ENCODE measurements at regions not wholly inside any gene's neighbourhood (a gene's known extent, or its start where the extent isn't known, plus 50 kb on each side); places are given as distances from the start of the nearest gene placed in this dataset.

DNA sequence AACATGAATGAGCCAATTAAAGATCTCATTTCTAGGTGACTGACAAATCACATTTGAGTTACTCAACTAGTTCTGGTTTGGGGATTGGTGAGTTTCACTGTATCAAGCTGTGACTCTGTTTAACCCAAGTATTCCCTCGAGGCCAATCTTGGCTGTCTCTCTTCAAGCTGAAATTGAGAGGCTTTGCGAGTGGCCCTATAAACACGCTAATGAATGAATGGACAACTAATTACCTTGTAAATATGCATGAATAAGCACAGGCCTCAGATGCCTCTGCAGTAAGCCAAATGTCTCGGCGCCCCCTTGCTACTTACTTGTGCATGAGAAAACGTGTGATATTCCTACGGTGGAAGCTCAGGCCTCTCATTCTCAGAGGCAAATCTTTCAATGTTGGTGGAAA lies 450.3 kb upstream of the PSMD7 start:
- Histone ChIP-seq H3K9me3 (ENCODE audit: insufficient read depth, low read length) (no peaks in the 10 kb centered on the region), H3K4me1 (ENCODE audit: low read length) (no peaks in the 10 kb centered on the region), H2AFZ (ENCODE audit: low read depth, low read length) (no peak overlapping the region), H3K4me2 (ENCODE audit: low read length) (no peak overlapping the region), H3K36me3 (replicated peaks; ENCODE audit: low read depth, low read length) (no peaks in the 10 kb centered on the region), H3K27ac (ENCODE audit: low read length) (no peak overlapping the region), H4K20me1 (ENCODE audit: insufficient read depth, low read length) (no peaks in the 10 kb centered on the region), H3K27me3 (ENCODE audit: low read depth, low read length) (peaks cover 4% of the 10 kb centered on the region; the same call in 1 of the 2 replicates), H3K79me2 (ENCODE audit: low read length) (no peaks in the 10 kb centered on the region), H3K9ac (ENCODE audit: low read length) (no peak overlapping the region), H3K4me3 (ENCODE audit: low read length) (no peak overlapping the region)
- TF ChIP-seq CTCF (IDR thresholded peaks at IDR 0.05; ENCODE audit: low read depth, low read length) (peak; percentile 41), EZH2phosphoT487 (IDR thresholded peaks at IDR 0.05; ENCODE audit: low read depth) (no peak)

DNA sequence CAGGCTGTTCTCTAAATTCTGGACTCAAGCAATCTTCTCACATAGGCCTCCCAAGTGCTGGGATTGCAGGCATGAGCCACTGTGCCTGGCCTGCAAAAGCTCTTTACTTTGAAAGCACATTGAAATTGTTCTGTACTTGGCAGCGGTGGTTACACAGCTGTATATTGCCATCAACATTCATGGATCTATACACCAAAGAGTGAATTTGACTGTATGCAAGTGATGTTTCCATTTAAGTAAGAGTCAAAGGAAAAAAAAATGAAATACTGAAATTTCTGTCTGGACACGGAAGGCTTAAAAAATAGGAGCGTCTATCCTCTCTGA lies 450.6 kb upstream of the PSMD7 start:
- Histone ChIP-seq H3K9ac (ENCODE audit: low read length) (no peak overlapping the region), H4K20me1 (ENCODE audit: insufficient read depth, low read length) (no peaks in the 10 kb centered on the region), H3K27ac (ENCODE audit: low read length) (no peak overlapping the region), H3K4me1 (ENCODE audit: low read length) (no peaks in the 10 kb centered on the region), H3K9me3 (ENCODE audit: insufficient read depth, low read length) (no peaks in the 10 kb centered on the region), H3K36me3 (replicated peaks; ENCODE audit: low read depth, low read length) (no peaks in the 10 kb centered on the region), H2AFZ (ENCODE audit: low read depth, low read length) (no peak overlapping the region), H3K4me3 (ENCODE audit: low read length) (no peak overlapping the region), H3K27me3 (ENCODE audit: low read depth, low read length) (peaks cover 4% of the 10 kb centered on the region; the same call in 1 of the 2 replicates), H3K79me2 (ENCODE audit: low read length) (no peaks in the 10 kb centered on the region), H3K4me2 (ENCODE audit: low read length) (no peak overlapping the region)
- TF ChIP-seq CTCF (IDR thresholded peaks at IDR 0.05; ENCODE audit: low read depth, low read length) = no peak
- no peak for TF ChIP-seq EZH2phosphoT487 (IDR thresholded peaks at IDR 0.05; ENCODE audit: low read depth)

DNA sequence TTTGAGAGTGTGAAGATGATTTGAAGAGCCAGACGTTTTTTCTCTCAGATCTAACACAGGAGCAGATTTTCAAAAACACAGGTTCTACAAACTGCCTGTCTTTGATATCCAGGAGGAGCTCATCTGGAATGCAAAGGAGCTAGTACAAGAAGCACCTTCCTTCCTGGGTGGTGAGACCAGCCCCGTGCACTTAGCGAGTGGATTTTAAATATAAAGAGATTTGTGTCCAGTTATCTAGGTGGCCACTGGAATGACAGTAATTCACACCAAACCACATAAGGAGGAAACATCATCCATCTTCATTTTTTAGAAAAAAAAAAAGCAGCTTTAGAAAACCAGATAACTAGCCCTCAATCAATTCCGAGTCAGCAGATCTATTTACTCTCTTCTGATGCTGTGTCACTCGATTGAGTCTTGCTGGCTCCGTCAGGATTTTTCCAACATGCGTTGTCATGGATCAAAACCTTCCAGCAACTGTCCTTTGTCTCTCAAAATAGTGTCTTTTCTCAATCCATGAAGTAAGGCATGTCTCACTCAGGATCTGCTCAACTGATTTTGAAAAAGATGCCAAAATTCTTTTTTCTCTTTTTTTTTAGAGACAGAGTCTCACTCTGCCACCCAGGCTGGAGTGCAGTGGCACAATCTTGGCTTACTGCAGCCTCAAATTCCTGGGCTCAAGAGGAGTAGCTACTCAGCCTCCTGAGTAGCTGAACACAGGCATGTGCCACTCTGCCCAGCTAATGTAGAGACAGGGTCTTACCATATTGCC lies 451.2 kb upstream of the PSMD7 start:
- H2AFZ ChIP-seq (ENCODE audit: low read depth, low read length) = no peak overlapping the region
- no peak overlapping the region for H3K4me3 ChIP-seq (ENCODE audit: low read length)
- H3K4me1 ChIP-seq (ENCODE audit: low read length) = no peaks in the 10 kb centered on the region
- no peaks in the 10 kb centered on the region for H3K36me3 ChIP-seq (replicated peaks; ENCODE audit: low read depth, low read length)
- H3K9me3 ChIP-seq (ENCODE audit: insufficient read depth, low read length) = no peaks in the 10 kb centered on the region
- no peak overlapping the region for H3K9ac ChIP-seq (ENCODE audit: low read length)
- TF ChIP-seq EZH2phosphoT487 (IDR thresholded peaks at IDR 0.05; ENCODE audit: low read depth) = no peak
- no peak for TF ChIP-seq CTCF (IDR thresholded peaks at IDR 0.05; ENCODE audit: low read depth, low read length)
- no peak overlapping the region for H3K27ac ChIP-seq (ENCODE audit: low read length)
- no peaks in the 10 kb centered on the region for H3K79me2 ChIP-seq (ENCODE audit: low read length)
- H3K4me2 ChIP-seq (ENCODE audit: low read length) = no peak overlapping the region
- no peaks in the 10 kb centered on the region for H4K20me1 ChIP-seq (ENCODE audit: insufficient read depth, low read length)
- peaks cover 9% of the 10 kb centered on the region; the same call in 1 of the 2 replicates for H3K27me3 ChIP-seq (ENCODE audit: low read depth, low read length)

DNA sequence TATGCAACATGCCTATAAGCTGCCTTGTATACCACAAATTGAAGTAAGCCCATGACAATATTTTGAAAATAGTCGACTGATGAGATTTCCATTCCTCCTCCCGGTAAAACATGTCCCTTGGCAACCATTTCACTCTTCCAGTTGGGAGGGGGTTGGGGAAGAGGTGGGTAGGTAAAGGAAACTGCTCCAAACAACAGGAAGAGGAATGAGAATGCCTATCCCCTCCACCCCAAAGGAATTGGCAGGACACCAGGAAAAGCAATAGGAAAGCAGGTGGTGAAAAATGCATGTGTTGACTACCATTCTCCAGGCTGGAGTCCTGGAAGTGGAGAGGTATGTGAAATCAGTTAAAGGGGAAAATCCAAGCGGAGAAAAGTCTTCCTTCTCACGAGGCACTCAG lies 455.9 kb upstream of the PSMD7 start:
- H3K9ac ChIP-seq (ENCODE audit: low read length) = no peak overlapping the region
- H3K4me3 ChIP-seq (ENCODE audit: low read length) = no peak overlapping the region
- no peak for TF ChIP-seq EZH2phosphoT487 (IDR thresholded peaks at IDR 0.05; ENCODE audit: low read depth)
- TF ChIP-seq CTCF (IDR thresholded peaks at IDR 0.05; ENCODE audit: low read depth, low read length) = no peak
- no peak overlapping the region for H3K4me2 ChIP-seq (ENCODE audit: low read length)
- peaks cover 18% of the 10 kb centered on the region; the same call in 1 of the 2 replicates for H3K27me3 ChIP-seq (ENCODE audit: low read depth, low read length)
- no peaks in the 10 kb centered on the region for H3K36me3 ChIP-seq (replicated peaks; ENCODE audit: low read depth, low read length)
- no peaks in the 10 kb centered on the region for H3K4me1 ChIP-seq (ENCODE audit: low read length)
- H2AFZ ChIP-seq (ENCODE audit: low read depth, low read length) = no peak overlapping the region
- no peaks in the 10 kb centered on the region for H3K9me3 ChIP-seq (ENCODE audit: insufficient read depth, low read length)
- H3K27ac ChIP-seq (ENCODE audit: low read length) = no peak overlapping the region
- H4K20me1 ChIP-seq (ENCODE audit: insufficient read depth, low read length) = no peaks in the 10 kb centered on the region
- H3K79me2 ChIP-seq (ENCODE audit: low read length) = no peaks in the 10 kb centered on the region
